SK-N-SH (cell line): ENCODE measurements at regions not wholly inside any gene's neighbourhood (a gene's known extent, or its start where the extent isn't known, plus 50 kb on each side); places are given as distances from the start of the nearest gene placed in this dataset.

ENCODE experiments used
- CTCF ChIA-PET: fragments of 300-600, 350-600 bp; formaldehyde crosslinking; extraction: SDS; loops from one replicate; lab custom pipeline; 2021; lab: Yijun Ruan, JAX
- POLR2A ChIA-PET: fragments of 350-600 bp; sonication (Branson Sonifier 250); formaldehyde crosslinking; extraction: SDS; loops from one replicate; lab custom pipeline; 2020; ENCODE audit warnings: antibody characterized with exemption, inconsistent platforms; lab: Yijun Ruan, JAX
- DNase-seq: peaks from one replicate; pipeline ENCODE4 v3.0.0; 2012
- H2AFZ ChIP-seq: fragments of 200-600 bp; sonication (generic); 2 replicates; pipeline ENCODE4 v1.8.1; 2016; ENCODE audit warnings: antibody characterized with exemption, mild to moderate bottlenecking, low read depth
- H3F3A ChIP-seq: fragments of 200-600 bp; sonication (generic); replicated peaks from 2 replicates; pipeline ENCODE3; 2016; ENCODE audit warnings: antibody characterized with exemption, mild to moderate bottlenecking; ENCODE audit not compliant: insufficient read depth
- H3K27ac ChIP-seq, 2 experiments: fragments of 200-500 bp in 1 of 2; fragments of 200-600 bp in 1 of 2; sonication (Bioruptor generic) in 1 of 2; sonication (generic), shearing (Covaris generic) in 1 of 2; 2 replicates each; pipeline versions ENCODE4 v1.5.1 to v1.6.1; 2014 to 2016; ENCODE audit warnings: low read depth in 2 of 2, inconsistent platforms in 1 of 2, low read length in 1 of 2, mild to moderate bottlenecking in 1 of 2, mixed read lengths in 1 of 2
- H3K27me3 ChIP-seq: fragments of 200-600 bp; sonication (generic), shearing (Covaris generic); 2 replicates; pipeline ENCODE4 v1.6.1; 2016; ENCODE audit warnings: mixed run types; ENCODE audit not compliant: insufficient read depth
- H3K36me3 ChIP-seq, 2 experiments: fragments of 200-500 bp in 1 of 2; fragments of 200-600 bp in 1 of 2; sonication (Bioruptor generic) in 1 of 2; sonication (generic) in 1 of 2; replicated peaks in 1 of 2; 2 replicates each; pipeline versions ENCODE3 to v1.5.1; 2014 to 2016; ENCODE audit warnings: low read length in 1 of 2, mild to moderate bottlenecking in 1 of 2; ENCODE audit not compliant: insufficient read depth in 2 of 2, control insufficient read depth in 1 of 2
- H3K4me1 ChIP-seq, 2 experiments: fragments of 200-500 bp in 1 of 2; fragments of 200-600 bp in 1 of 2; sonication (Bioruptor generic) in 1 of 2; sonication (generic), shearing (Covaris generic) in 1 of 2; 2 replicates each; pipeline versions ENCODE4 v1.5.1 to v1.6.1; 2014 to 2016; ENCODE audit warnings: low read depth in 1 of 2, low read length in 1 of 2, mixed run types in 1 of 2; ENCODE audit not compliant: insufficient read depth in 2 of 2, control insufficient read depth in 1 of 2
- H3K4me2 ChIP-seq: fragments of 200-600 bp; sonication (generic), shearing (Covaris generic); 2 replicates; pipeline ENCODE4 v1.6.1; 2017; ENCODE audit warnings: mixed run types
- H3K4me3 ChIP-seq, 2 experiments: fragments of 200-500 bp in 1 of 2; fragments of 200-600 bp in 1 of 2; sonication (Bioruptor generic) in 1 of 2; sonication (generic), shearing (Covaris generic) in 1 of 2; 2 replicates each; pipeline versions ENCODE4 v1.5.1 to v1.8.1; 2014 to 2016; ENCODE audit warnings: low read depth in 2 of 2, inconsistent platforms in 1 of 2, low read length in 1 of 2, mild to moderate bottlenecking in 1 of 2, mixed read lengths in 1 of 2, moderate library complexity in 1 of 2
- H3K79me2 ChIP-seq: fragments of 200-600 bp; sonication (generic); 2 replicates; pipeline ENCODE4 v1.8.1; 2017; ENCODE audit warnings: mild to moderate bottlenecking; ENCODE audit not compliant: insufficient read depth
- H3K9ac ChIP-seq: fragments of 200-600 bp; sonication (generic); 2 replicates; pipeline ENCODE4 v1.6.1; 2017; ENCODE audit warnings: mixed run types
- H3K9me2 ChIP-seq: fragments of 200-600 bp; sonication (generic); 2 replicates; pipeline ENCODE4 v1.6.1; 2017; ENCODE audit warnings: mixed run types
- H3K9me3 ChIP-seq: fragments of 200-600 bp; sonication (generic); 2 replicates; pipeline ENCODE4 v1.6.1; 2017; ENCODE audit warnings: mixed run types, mild to moderate bottlenecking, moderate library complexity
- H4K20me1 ChIP-seq: fragments of 200-600 bp; sonication (generic); 2 replicates; pipeline ENCODE4 v1.6.1; 2017; ENCODE audit warnings: mild to moderate bottlenecking, mixed run types; ENCODE audit not compliant: insufficient read depth
- EP300 ChIP-seq, 2 experiments: IDR thresholded peaks; 2 replicates each; pipeline versions ENCODE4 v1.4.0 to v1.6.1; 2012; ENCODE audit warnings: borderline replicate concordance in 1 of 2, low read depth in 1 of 2, low read length in 1 of 2
- FOSL2 ChIP-seq: IDR thresholded peaks from 2 replicates; pipeline ENCODE4 v1.4.0; 2012; ENCODE audit warnings: low read depth, mild to moderate bottlenecking, moderate library complexity, borderline replicate concordance
- FOXJ3 ChIP-seq: sonication (generic); formaldehyde crosslinking; IDR thresholded peaks from 2 replicates; pipeline ENCODE4 v1.5.1; 2020; ENCODE audit warnings: mild to moderate bottlenecking, missing genetic modification reagents
- GABPA ChIP-seq: IDR thresholded peaks from 2 replicates; pipeline ENCODE4 v1.4.0; 2012; ENCODE audit warnings: low read depth, mild to moderate bottlenecking
- GATA2 ChIP-seq: sonication (generic); formaldehyde crosslinking; IDR thresholded peaks from 2 replicates; pipeline ENCODE4 v1.5.0; 2020; ENCODE audit warnings: mild to moderate bottlenecking, missing genetic modification reagents
- IRF3 ChIP-seq: fragments of 150-350 bp; IDR thresholded peaks from 2 replicates; pipeline ENCODE4 v1.6.1; 2016; ENCODE audit warnings: mild to moderate bottlenecking, low read depth, low read length
- MEF2A ChIP-seq: IDR thresholded peaks from 2 replicates; pipeline ENCODE4 v1.4.0; 2012; ENCODE audit warnings: low read depth, borderline replicate concordance
- NFIC ChIP-seq: IDR thresholded peaks from 2 replicates; pipeline ENCODE4 v1.4.0; 2012; ENCODE audit warnings: borderline replicate concordance
- NRF1 ChIP-seq: IDR thresholded peaks from 2 replicates; pipeline ENCODE4 v1.6.1; 2012; ENCODE audit warnings: low read depth, mild to moderate bottlenecking, low read length
- POLR2AphosphoS5 ChIP-seq: IDR thresholded peaks from 2 replicates; pipeline ENCODE4 v1.6.1; 2012; ENCODE audit warnings: low read depth, low read length
- RCOR1 ChIP-seq: fragments of 150-350 bp; IDR thresholded peaks from 2 replicates; pipeline ENCODE4 v1.6.1; 2017; ENCODE audit warnings: antibody characterized with exemption, low read length
- REST ChIP-seq: IDR thresholded peaks from 2 replicates; pipeline ENCODE4 v1.6.1; 2012; ENCODE audit warnings: mild to moderate bottlenecking, low read depth, low read length, moderate library complexity
- RFX5 ChIP-seq: IDR thresholded peaks from 2 replicates; pipeline ENCODE4 v1.6.1; 2012; ENCODE audit warnings: mild to moderate bottlenecking, improper control_type of control experiment, low read length
- TAF1 ChIP-seq: IDR thresholded peaks from 2 replicates; pipeline ENCODE4 v1.6.1; 2012; ENCODE audit warnings: low read depth, mild to moderate bottlenecking, low read length, moderate library complexity, borderline replicate concordance
- ZBTB33 ChIP-seq: IDR thresholded peaks from 2 replicates; pipeline ENCODE4 v1.4.0; 2012; ENCODE audit warnings: low read depth, borderline replicate concordance
- WGBS: methylation state at CpG from one replicate; pipeline ENCODE4 v1.1.6; 2017; ENCODE audit warnings: low lambda C conversion rate; 5-methylcytosine and 5-hydroxymethylcytosine counted together

- no peak for TF ChIP-seq ZBTB33
- no peak for TF ChIP-seq NRF1
These were observed 763.1 kb downstream of the BCL11A start (continued) for GRCh38 chr2:59790186-59791003.

GRCh38 chr2:59789523-59789922, 763.9 kb downstream of the BCL11A start:
- TF ChIP-seq IRF3 (no peak), FOXJ3 (CRISPR knock-in tag) (no peak), FOSL2 (no peak), MEF2A (no peak), GATA2 (CRISPR knock-in tag) (no peak), RFX5 (no peak), REST (no peak), RCOR1 (no peak), ZBTB33 (no peak), EP300 (IDR thresholded peaks at IDR 0.05; ENCODE audit: borderline replicate concordance in 1 of 2, low read depth in 1 of 2, low read length in 1 of 2) (no peak), TAF1 (no peak), POLR2AphosphoS5 (no peak), GABPA (no peak), NFIC (no peak)
- Histone ChIP-seq H3K9me2 (no peaks in the 10 kb centered on the region), H2AFZ (no peak overlapping the region), H3K79me2 (no peaks in the 10 kb centered on the region), H3F3A (no peaks in the 10 kb centered on the region), H3K27ac (no peak overlapping the region), H3K9ac (no peak overlapping the region), H3K4me1 (no peaks in the 10 kb centered on the region), H3K27me3 (no peaks in the 10 kb centered on the region), H4K20me1 (no peaks in the 10 kb centered on the region), H3K9me3 (no peaks in the 10 kb centered on the region), H3K4me2 (no peak overlapping the region), H3K36me3 (no peaks in the 10 kb centered on the region), H3K4me3 (no peak overlapping the region)
- POLR2A ChIA-PET, result no interaction called here
- DNase-seq, result no peak
- CTCF ChIA-PET, result no interaction called here
- 23% methylated on average over 2 of the region's 2 CpGs for WGBS
